GM19438 (cell line): ENCODE measurements at regions not wholly inside any gene's neighbourhood (a gene's known extent, or its start where the extent isn't known, plus 50 kb on each side); places are given as distances from the start of the nearest gene placed in this dataset.

Experiments used
- ATAC-seq: cut with Tn5 transposase; IDR thresholded peaks from one replicate; pipeline ENCODE4 v1.9.1; 2021; ENCODE audit warnings: low read depth; ENCODE audit not compliant: unreplicated experiment

DNA sequence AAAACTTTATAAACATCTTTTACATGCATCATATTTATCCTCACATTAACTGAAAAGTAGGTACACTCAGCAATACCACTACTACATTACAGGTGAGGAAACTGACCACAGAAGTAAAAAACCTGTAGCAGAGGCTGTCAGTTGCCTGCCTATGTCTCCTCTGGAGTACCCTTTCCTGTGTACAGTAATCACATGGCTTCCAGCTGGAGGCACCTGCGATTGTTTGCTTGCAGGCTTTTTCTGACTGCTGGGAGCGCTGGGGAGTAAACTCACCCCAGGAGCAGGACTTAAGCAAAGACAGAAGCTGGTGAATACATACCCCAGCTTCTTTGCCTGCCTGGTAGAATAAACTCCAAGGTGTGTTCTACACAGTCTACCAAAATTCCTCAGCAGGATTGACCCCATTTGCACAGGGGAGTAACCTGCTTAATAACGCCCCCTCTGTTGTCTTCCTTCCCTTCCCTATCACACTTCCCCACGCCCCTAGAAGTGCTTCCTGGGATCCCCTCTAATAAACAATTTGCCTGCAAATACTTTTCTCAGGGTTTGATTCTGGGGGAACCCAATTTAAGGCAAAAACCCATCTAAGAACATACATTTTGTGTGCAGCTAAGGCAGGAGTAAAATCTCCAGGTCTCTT, 138.9 kb downstream of the PTH2R start:
- ATAC-seq = no peak

GRCh38 chr2:208546107-208546506, 139.5 kb downstream of the PTH2R start:
- ATAC-seq = no peak

GRCh38 chr2:208546860-208547650, 140.5 kb downstream of the PTH2R start:
- no peak for ATAC-seq

DNA sequence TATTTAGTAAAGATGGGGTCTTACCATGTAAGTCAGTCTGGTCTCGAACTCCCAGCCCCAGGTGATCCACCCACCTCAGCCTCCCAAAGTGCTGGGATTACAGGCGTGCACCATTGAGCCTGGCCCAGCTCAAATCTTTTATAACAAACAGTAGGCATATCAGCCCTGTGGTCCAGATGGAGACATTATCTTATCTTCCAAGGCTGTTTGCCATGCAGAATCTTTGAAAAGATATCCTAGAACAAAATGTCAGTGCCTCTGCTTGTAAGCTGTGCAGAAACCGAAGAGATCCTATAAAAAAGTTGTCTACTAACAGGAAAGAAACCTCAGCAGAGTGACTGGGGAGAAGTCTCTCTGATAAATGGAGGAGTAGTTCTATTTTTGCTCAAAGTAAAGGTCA, 142.1 kb downstream of the PTH2R start:
- no peak for ATAC-seq

- no peak for ATAC-seq
These were observed 143.1 kb downstream of the PTH2R start for GRCh38 chr2:208549546-208550158.

DNA sequence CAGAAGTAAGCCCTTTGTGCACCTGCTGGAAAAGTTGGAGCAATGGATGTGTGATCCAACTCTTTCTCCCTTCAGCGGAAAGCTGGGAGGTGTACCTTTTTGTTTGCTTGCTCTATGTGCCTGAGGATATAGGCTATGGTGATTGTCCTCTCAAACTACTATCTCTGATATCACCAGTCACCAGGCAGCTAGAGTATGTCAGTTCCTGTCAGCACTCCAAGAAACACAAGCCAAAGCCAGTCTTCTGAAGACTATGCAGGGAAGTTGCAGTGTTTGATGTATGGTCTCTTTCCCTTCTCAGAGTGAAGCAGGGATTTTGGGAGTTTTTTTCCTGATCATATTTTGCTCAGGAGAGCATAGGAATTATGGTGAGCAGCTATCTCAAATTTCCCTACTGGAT, 146.4 kb downstream of the PTH2R start:
- ATAC-seq = no peak

- ATAC-seq = no peak
These were observed 150.4 kb downstream of the PTH2R start for GRCh38 chr2:208556983-208557484.

DNA sequence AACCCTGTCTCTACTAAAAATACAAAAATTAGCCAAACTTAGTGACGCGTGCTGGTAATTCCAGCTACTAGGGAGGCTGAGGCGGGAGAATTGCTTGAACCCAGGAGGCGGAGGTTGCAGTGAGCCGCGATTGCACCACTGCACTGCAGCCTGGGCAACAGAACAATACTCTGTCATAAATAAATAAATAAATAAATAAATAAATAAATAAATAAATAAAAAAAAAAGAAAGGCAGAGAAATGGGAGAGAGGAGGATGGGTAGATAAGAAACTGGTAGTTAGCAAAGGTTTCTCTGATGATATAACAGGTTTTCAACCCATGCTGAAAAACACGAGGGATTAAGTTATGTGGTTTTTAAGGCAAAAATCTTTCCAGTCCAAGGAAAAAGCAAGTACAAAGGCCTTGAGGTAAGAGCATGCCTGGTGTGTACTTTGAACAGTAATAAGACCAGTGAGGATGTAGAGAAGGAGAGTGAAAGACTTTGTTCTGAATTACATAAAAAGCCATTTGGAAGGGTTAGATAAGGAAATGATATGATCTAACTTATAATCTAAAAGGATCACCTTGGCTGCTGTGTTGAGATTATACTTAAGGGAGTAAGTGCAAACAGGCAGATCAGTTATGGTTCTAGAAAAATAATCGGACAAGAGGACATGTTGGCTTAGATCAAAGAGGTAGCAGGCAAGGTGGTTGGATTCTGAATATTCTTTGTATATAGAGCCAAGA, 159.3 kb downstream of the PTH2R start:
- ATAC-seq = no peak

DNA sequence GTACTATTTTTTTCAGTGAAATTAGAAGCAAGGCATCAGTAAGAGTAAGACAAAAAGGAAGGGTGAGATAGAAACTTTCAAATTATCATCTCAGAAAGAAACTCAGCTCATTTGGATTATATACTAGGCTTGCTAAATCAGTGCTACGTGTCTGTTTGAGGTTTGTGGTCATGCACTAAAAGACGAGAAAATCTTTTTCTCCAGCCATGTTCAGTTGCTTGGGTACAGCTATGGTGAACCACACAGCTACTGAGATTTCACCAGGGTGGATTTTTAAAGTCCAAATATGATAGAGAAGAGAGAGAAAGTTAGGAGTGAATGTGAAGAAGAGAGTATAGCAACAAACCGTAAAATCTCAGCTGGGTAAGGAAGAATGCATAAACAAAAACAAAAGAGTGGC, 161.6 kb downstream of the PTH2R start:
- no peak for ATAC-seq

DNA sequence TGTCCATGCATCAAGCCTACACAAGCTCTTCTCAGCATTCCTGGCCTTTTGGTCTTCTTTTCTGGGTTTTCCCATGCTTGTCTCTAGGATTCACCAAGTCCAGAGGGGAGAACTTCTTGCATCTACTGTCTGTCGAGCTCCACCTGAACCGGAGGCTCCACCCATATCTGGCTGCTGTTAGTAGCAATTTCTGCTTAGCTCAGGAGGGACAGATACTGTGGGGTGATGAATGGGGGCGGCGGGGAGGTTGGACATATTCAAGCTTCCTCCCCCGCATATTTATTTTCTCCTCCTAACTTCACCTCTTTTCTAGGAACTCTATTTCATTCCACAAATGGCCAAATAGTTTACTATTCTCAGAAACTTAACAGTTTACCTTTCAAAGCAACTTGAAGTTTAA, 163.5 kb downstream of the PTH2R start:
- no peak for ATAC-seq

GRCh38 chr2:208570851-208571763, 164.5 kb downstream of the PTH2R start:
- no peak for ATAC-seq

DNA sequence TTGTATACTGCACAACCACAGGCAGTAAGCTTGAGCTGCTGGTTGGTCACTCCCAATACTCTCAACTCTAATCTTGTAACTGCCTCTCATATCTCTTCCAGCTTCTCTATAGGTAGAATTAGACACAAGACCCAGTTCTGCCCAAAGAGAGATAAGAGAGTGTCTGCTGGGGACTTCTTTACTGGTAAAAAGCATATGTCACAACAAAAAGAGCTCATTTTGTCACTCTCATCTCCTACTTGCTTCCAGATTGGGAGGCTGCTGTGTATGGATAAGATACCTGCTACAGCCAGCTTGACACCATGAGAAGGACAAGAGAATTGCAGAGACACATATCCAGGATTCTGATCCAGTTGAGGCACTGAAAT, 165.2 kb downstream of the PTH2R start:
- no peak for ATAC-seq

DNA sequence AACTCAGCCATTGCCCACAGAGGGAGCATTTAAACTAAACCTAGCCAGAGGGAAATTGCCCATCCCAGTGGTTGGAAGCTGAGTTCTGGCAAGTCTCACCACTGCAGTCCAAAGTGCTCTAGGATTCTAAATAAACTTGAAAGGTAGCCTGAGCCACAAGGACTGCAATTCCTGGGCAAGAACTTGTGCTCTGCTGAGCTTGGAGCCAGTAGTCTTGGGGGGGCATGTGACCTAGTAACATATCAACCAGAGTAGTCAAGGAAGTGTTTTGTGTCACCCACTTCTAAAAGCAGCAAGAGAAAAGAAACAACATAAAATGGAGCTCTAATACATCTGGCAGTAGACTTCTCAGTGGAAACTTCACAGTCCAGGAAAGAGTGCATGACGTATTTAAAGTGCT, 167.0 kb downstream of the PTH2R start:
- no peak for ATAC-seq

GRCh38 chr2:208579678-208580077, 173.1 kb downstream of the PTH2R start:
- ATAC-seq = no peak

GRCh38 chr2:208584378-208584985, 177.9 kb downstream of the PTH2R start:
- no peak for ATAC-seq

DNA sequence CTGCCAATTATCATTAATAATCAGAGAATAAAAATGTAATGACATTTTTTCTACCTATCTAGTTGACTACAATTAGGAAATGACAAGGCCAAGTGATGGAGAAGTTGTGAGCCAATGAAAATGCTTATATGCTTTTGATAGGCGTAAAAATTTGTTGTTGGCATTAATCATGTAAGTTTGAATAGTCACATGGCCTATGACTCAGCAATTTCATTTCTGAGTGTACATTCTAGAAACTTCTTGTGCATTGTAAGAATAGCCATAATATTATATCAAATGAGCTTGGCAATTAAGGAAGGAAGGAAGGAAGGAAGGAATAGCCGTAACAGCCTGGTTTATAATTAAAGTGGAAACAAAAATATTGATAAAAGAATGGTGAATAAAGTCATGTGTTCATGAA, 179.9 kb downstream of the PTH2R start:
- no peak for ATAC-seq

DNA sequence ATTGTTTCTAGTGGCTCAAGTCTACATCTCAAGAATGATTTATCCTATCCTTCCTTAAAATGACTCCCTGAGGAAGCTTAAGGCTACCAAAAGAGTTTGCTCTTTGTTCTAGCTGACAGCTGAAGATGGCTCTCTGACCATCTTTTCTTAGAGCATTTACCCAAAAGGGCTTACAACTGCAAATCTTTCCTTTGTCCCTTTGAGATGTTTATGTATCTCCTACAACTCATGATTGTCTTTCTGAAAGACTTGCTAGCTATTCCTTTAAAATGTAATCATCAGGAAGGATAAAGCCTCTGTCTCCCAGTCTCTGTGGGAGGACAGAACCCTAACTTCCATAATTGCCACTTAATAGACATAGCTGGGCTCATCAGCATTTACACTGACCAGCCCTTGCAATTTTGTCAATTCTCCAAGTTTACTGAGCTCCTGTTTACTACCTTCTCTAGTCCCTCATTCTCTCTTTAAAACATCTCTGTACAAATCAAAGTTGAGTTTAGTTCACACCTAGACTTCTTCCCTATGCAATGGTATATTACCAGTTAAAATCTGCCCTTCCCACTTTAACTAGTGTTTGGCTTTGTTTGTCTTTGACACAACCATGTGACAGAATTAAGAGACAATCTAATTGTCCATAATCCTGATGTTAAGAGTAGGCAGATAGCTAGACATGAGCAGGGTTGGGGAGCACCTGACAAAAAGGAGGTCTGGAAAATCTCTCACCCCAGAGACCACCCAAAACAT, 188.2 kb downstream of the PTH2R start:
- ATAC-seq = no peak

GRCh38 chr2:208595386-208596275, 189.0 kb downstream of the PTH2R start:
- no peak for ATAC-seq
